HG02973 (cell line): ENCODE measurements at regions not wholly inside any gene's neighbourhood (a gene's known extent, or its start where the extent isn't known, plus 50 kb on each side); places are given as distances from the start of the nearest gene placed in this dataset.
"Not testable (repeated sequence)": the region's sequence is repeated elsewhere in the genome, so short reads cannot be mapped to it uniquely, and the experiment has no call there.

Experiments used
- ATAC-seq: cut with Tn5 transposase; IDR thresholded peaks from one replicate; pipeline ENCODE4 v1.9.1; 2021; ENCODE audit warnings: moderate library complexity; ENCODE audit not compliant: unreplicated experiment

DNA sequence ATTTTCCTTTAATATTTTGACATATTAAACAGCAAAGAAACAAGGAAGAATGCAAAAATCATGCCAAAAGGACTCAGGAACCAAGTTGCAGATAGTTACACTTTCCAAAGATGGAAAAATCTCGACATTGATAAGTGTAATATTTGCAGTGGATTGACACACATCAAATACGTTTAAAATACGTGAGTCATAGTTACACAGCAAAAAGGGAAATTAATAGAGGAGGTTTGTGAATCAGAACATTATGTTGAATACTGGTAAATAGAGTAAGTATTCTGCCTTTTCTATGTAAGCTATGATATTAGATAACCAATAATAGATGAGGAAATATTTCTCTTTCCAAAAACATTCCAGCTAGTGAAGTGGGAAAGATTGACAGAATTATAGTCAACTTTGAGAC lies 1761.3 kb upstream of the IGFBP7 start:
- no peak for ATAC-seq

DNA sequence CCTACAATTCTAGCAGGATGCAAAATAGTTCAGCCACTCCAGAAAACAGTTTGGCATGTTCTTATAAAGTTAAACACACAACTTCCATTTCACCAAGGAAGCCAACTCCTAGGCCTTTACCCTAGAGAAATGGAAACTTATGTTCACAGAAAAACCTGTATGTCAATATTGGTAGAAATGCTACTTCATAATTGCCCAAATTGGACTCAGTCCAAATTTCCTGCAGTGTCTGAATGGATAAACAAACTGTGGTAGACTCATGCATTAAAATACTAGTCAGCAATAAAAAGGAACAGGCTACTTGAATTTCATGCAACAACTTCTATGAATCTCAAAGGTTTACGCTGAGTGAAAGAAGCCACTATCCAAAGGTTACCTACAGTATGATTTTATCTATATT lies 1738.8 kb upstream of the IGFBP7 start:
- no peak for ATAC-seq

GRCh38 chr4:58843455-58843854 lies 1733.3 kb upstream of the IGFBP7 start:
- no peak for ATAC-seq

DNA sequence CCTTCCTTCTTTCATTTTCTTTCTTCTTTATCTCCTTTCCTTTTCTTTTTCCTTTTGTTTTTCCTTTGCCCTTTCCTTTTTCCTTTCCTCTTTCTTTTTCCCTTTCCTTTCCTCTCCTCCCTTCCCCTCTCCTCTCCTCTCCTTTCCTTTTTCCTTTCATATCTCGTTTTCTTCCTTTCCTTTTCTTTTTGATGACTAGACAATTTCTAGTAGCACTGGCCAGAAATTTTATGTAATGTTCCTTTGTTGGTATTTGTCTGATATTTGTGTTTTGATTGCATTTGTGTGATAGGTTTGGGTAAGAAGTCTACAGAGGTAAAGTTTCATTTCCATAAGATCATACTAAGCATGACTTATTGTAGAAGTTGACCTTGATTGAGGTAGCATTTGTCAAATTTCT lies 1722.9 kb upstream of the IGFBP7 start:
- no peak for ATAC-seq

GRCh38 chr4:58825278-58825677 lies 1715.1 kb upstream of the IGFBP7 start:
- no peak for ATAC-seq

DNA sequence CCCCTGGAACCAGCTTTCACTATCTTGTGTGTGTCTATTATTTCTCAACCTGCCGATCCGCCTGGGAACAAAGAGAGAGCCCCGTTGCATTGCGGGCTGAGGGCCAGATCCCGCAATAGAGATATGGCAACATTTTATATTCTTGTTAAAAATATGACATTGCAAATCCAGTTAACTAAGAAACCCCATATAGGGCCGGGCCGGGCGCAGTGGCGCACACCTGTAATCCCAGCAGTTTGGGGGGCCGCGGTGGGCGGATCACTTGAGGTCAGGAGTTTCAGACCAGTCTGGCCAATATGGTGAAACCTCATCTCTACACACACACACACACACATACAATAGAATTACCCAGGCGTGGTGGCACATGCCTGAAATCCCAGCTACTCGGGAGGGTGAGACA lies 1708.4 kb upstream of the IGFBP7 start:
- not testable (repeated sequence) for ATAC-seq

DNA sequence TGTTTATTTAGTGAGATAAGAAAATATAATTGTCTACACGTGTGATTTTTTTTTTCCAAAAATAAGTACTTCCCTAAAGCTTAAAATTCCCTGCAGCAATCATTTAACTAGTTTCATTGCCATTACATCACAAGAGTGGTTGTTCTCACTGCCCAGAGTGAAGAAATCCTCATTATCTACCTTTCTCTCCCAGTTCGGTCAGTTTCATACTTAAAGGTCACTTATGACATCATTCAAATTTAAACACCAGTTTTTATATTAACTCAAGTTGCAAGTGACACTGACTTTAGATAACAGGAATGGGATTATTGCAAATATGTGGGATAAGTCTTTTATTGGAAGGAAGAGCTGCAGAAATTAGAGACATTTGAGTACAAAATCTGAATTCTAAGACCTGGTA lies 1699.8 kb upstream of the IGFBP7 start:
- no peak for ATAC-seq

GRCh38 chr4:58809366-58809765 lies 1699.2 kb upstream of the IGFBP7 start:
- ATAC-seq, result no peak

DNA sequence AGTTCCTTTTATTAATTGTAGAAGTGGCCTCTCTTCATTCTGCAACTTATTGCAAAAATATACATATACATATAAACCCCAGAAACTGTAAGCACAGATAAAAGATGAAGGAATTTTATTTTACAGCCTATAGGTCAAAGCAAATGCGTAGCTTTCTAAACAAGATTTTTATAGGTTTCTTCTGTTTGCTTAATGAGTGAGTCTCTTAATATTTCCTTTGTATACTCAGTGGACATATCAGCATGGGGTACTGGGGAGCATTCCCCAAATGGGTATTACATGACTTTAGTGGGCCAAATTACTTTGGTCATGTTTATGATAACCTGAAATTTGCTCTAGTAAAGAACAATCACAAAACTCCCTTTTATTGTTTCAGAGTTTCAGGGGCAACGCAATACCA lies 1698.6 kb upstream of the IGFBP7 start:
- ATAC-seq, result no peak

DNA sequence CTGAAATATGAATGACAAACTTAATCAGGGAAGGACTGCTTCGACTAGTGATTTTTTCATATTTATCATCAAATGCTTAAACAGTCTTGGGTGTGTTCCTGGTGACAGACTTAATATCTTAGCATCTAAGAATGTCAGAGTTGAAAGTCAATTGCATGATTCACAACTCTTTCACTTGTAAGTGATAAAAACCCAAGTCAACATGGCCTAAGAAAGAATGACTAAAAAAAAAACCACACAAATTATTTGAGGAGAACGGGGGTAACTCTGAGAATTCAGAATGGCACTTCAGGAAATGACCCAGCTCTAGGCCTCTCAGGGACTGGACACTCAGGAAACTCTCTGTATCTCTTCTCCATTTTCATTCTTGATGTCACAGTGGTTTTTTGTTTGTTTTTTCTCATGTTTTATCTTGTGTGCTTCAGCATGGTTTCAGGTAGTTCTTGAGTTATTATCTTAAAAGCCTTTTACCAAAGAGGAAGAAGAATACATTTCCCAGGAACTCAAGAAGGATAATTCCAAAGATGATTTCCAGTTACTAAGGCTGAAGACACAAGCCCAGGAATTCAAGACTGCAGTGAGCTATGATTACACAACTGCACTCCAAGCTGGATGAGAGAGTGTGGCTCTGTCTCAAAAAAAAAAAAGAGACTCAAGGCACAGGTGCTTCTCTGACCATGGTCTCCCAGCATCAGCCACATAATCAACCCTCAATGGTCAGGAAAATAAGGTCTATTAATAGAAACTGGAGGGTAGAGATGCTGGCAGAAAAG lies 1697.8 kb upstream of the IGFBP7 start:
- no peak for ATAC-seq

DNA sequence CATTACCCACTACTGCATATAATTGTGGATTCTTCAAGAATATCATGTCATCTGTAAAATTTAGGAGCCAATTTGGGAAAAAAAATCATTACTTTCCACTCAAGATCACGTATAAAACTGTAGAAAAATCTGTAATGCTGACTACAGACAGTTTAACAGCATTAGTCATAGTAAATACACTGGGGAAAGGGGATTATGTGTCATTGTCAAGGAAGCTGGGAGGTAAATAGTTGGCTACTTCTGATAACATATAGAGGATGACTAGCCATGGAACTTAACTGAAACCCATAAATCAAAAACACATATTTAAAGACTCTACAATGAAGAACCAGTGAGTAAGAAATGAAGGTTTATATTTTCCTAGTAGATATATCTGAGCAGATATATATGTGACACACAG lies 1666.4 kb upstream of the IGFBP7 start:
- no peak for ATAC-seq

DNA sequence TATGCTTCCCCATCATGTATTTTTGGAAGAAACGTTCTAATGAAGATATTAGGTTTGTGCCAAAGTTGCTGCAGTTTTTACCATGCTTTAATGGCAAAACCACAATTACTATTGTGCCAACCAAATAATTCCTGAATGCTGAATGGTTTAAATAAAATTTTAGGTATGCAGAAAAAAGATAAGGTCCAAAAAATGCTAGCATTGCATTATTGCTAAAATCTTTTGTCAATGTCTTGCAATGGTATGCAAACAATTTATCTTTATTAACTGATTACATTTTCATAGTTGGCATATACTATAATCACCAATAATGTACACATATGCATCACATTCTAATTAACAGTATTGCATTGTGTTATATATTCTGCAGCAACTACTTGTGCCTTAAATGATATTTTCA lies 1657.4 kb upstream of the IGFBP7 start:
- no peak for ATAC-seq

- ATAC-seq, result no peak
Observed at GRCh38 chr4:58766763-58767162, 1656.6 kb upstream of the IGFBP7 start.

DNA sequence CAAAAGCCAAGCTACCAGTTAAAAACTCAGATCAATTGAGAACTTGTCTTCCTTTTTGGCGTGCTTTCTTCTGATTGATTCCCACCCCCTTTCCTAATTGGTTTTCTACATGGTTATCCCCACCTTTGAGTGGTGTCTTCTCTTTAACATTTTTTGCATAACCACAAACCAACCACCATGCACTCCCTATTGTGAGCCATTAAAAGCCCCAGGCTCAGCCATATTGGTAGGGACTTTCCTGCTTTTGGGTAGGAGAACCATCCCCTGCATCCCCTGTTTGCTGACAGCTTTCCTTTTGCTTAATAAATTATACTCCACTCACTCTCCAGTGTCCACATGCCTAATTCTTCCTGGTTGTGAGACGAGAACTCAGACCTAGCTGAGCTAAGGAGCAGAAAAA lies 1651.4 kb upstream of the IGFBP7 start:
- no peak for ATAC-seq

DNA sequence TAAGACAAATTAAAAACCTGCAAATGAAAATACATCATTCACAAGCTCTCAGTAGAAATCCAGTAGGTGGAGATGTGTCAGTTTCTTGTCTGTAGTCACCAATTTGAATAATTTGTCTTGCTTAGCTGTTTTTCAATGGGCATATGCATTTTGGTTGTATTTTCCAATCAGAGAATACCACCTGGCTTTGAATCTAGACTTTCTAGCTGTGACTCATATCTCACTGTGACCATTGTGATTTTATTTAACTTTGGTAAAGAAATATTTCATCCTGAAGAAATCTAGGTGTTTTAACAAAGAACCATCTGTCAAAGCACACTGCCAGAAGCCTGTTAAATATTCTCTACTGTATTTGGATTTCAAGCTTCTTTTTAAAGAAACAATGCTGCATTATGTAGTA lies 1650.6 kb upstream of the IGFBP7 start:
- no peak for ATAC-seq

DNA sequence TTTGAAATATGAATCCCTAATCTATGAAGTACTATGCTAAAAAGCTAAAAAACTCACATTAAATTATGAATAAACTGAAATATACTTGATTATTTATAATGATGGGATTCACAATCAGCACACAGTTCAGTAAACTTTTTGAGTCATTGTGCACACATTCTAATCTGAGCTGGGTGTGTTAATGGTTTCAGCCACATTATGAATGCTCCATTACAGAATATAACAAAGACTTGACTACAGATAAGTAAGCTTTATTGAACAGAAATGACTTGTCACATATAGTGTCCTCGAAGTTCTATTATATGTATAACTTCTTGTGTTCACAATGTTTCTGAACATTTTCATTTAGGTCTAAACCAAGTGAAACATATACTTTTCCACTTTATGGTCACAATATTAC lies 1649.9 kb upstream of the IGFBP7 start:
- no peak for ATAC-seq

- ATAC-seq, result no peak
Observed at GRCh38 chr4:58749206-58749605, 1639.0 kb upstream of the IGFBP7 start.

- ATAC-seq, result no peak
Observed at GRCh38 chr4:58740897-58741296, 1630.7 kb upstream of the IGFBP7 start.

DNA sequence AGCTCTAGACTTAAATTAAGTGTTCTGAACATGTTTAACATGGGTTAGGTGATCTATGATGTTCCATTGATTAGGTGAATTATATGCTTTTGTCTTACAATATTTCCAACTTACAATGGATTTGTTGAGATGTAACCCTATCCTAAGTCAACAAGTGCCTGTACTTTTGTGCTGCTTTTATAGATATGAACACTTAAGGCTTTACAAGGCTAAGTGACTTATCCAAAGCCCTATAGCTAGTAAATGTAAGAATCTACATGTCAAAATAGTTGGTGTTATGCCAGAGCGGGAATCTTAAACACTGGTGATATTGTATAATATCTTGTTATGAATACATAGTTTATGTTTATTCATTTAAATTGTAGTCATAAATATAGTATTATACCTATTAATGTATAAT lies 1629.1 kb upstream of the IGFBP7 start:
- no peak for ATAC-seq

GRCh38 chr4:58738375-58738774 lies 1628.2 kb upstream of the IGFBP7 start:
- ATAC-seq, result no peak

GRCh38 chr4:58734030-58734674 lies 1624.0 kb upstream of the IGFBP7 start:
- ATAC-seq, result no peak

GRCh38 chr4:58732973-58733372 lies 1622.8 kb upstream of the IGFBP7 start:
- no peak for ATAC-seq

DNA sequence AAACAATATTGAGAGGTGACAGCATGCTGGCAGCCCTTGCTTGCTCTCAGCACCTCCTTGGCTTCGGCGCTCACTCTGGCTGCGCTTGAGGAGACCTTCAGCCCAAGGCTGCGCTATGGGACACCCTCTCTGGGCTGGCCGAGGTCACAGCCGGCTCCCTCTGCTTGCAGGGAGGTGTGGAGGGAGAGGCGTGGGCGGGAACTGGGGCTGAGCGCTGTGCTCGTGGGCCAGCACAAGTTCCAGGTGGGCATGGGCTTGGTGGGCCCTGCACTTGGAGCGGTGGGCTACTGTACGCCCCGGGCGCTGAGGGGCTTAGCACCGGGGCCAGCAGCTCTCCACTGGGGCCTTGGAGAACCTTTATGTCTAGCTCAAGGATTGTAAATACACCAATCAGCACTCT lies 1613.8 kb upstream of the IGFBP7 start:
- no peak for ATAC-seq
